Activated CD4-positive, alpha-beta T cell treated with anti-CD3 and anti-CD28 coated beads, Interleukin-2, amount 50 U/mL, for 24 hours (primary cell): ENCODE measurements at regions not wholly inside any gene's neighbourhood (a gene's known extent, or its start where the extent isn't known, plus 50 kb on each side); places are given as distances from the start of the nearest gene placed in this dataset.
"Not testable (repeated sequence)": the region's sequence is repeated elsewhere in the genome, so short reads cannot be mapped to it uniquely, and the experiment has no call there.

Experiments used
- DNase-seq, 2 donors: peaks; one replicate each; pipeline ENCODE4 v3.0.0-alpha.2; 2020; ENCODE audit warnings: low read depth in 1 of 2, low spot score in 1 of 2

DNA sequence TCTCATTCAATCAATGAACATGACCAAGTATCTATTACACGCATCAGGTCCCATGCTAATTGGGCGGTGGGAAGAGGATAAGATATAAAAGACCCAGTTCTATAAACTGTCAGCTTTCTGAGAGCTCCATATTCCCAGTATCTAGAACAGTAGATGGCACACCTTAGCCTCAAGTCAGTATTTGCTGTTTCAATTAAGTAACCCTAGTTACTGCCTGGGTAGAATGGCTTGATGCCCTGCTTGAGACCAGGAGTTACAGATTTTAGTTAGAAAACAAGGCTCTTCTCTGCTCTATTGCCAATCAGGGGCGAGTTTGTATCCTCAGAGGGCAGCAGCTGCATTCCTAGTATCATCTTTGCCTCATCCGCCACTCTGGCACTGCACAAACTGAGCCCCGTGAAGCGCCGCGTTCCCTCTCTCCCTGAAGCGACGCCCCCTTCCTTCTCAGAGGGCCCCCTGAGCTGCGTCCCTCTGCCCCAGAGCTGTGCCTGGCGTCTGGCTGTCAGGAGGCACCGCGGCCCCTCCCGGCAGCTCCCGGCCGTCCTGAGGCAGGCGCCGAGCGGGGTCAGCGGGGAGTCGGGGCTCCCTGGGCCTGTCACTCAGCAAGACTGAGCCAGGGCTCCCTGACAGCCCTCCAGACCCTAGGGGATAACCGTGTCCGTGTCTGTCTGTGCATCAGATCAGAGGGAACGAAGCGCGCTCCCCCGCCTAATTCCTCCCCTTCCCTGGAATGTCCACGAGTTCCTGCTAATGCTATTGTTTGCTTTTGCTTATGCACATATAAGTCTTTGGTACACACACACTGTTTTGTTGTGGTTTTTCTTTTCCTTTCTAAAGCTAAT is 212.4 kb upstream of the TTC29 start:
- no peak for DNase-seq

DNA sequence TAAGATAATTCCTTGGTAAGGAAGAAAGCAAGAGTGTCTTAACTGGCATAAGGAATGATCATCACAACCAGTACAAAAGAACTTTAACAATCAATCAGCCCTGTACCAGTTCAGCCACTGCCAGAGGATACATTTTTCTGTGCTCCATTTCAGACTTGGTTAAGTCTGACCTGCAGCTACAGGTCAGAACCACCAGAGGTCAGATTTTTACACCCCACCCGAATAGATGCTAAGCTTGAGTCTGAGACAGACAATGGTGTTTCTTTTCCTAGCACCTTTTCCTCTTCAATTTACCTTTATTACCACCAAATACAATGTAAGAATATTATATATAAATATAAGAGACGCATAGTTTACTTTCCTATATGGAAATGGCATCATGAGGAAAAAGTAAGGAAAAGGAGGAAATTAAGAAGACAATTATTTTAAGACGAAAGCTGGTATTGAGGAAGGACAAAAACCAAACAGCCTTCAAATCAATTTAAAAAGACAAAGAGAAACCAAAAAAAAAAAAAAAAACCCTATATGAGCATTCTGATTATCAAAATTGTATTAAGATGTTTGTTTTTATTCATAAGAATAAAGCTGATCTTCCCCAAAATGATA is 215.3 kb upstream of the TTC29 start:
- no peak for DNase-seq

DNA sequence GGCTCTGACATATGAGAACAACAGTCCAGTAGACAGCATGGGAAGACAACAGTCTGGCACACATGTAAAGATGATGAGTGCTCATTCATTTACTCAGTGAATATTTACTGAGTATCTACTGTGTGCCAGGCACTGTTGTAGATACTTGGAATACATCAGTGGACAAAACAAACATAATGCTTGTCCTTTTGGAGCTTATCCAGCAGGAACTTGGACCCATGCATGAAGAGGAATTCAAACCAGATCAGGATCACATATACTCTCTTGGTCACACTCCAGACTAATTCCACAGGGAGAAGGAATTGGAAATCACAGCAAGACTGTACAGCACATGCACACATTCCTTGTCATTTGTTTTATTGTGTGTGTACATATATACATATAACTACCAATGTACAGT is 217.6 kb upstream of the TTC29 start:
- DNase-seq = no peak

DNA sequence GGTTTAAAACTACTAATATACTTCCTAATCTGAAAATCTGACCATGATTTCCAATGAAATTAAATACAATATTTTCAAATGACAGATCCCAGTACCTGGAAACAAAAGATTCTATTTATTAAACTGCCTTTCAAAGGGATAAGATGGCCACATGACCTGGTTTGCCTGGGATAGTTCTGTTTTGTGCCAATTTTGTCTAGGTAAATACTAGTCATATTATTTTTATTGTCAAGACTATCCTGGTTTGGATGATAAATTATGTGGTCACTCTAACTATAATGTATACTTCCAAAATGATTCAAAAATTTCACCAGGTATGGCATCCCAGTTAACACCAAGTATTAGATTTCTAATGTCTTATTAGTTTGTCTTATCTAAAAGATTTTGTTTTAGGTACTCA is 222.5 kb upstream of the TTC29 start:
- not testable (repeated sequence) for DNase-seq

DNA sequence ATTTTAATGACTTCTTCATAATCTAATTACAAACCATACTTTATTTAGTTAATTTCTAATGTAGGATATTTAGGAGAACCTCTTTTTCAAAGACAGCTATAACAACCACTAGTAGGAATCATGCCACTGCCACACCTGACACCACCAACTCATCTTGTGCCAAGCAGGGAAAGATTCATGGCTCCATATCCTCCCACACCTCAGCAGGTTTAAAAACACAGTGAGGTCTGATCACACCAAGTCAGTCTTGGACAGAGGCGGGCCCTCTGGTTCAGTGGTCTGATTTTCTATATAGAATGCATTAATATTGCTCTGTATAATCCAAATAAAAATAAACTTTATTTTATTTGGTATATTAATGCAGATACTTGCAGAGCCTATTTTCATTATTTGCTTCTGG is 227.7 kb upstream of the TTC29 start:
- DNase-seq = no peak

DNA sequence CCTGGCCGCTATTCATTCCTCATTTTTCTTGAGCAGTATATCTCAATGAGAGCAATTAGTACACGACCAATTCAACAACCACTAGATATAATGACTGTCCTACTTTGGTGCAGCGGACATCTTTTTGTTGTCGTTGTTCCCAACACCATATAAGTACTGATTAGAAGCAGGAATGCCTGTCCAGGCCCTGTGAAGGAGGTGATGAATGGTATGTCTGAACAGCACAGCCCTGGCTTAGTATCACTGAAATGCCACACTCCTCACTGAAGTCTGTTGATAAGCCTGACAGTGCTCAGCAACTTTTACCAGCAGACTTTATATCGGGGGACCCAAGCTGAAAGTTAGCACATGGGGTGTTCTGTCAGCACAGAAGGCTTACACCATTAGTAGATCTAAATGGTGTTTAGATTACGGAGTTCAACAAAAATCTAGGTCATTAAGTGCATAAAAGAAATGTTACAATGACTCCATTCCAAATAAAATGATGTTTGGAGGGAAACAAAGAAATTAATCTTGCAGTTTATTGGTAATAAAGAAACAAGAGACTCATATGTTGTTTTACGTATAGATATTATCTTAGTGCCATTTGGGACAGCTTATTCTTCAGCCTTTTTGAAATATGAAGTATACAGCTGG is 228.3 kb upstream of the TTC29 start:
- DNase-seq = no peak

DNA sequence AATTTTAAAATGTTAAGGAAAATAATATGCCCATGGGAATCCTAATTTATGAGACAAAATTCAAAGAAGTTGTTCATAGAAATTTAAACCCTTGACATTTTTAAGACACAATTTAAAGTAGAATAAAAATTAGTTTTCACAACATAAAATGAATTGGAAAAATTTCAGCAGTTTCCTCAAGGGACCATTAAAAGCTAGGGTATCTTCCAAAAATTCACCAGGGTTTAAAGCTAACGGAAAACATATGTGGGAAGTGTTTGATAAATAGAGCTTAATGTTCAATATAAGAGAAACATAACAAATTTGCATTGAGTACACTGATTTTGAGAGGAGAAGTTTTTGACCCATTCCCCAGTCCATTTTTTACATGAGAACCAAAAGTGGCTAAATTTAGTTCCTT is 228.9 kb upstream of the TTC29 start:
- no peak for DNase-seq

DNA sequence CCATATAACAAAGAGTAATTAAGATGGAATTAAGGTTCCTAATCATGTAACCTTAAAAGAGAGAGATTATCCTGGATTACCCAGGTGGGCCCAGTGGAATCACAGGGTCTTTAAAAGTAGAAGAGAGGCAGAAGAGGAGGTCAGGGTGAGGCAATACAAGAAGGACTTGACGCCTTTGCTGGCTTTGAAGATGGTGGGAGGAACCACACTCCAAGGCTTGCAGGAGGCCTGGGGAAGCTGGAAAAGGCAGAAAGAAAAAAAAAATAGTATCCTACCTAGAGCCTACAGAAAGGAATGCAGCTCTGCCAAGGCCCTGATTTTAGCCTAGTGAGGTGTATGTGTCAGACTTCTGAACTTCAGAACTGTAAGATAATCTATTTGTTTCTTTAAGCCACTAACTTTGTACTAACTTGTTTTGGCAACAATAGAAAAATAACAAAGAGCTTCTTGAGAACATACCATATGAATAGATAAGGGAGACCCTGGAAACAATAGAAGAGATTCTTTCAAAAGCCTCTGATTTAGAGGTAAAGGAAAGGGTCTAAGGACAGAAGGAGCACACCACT is 229.9 kb upstream of the TTC29 start:
- no peak for DNase-seq

DNA sequence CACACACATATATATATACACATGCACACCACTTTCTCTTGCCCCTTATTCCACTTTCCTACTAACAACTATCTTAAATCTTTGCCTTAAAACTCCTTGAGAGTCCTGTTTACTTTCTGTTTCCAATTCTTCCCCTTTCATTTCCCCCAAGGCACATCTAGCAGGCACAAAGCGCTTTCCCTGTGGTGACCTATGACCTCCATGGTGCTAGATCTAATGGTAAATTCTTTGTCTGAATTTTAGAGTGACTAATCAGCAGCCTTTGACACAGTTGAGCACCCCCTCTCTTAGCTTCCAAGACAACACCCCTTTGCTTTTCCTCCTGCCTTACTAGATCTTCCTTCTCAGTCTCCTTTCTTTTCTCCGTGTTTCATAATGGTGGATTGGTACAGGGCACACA is 236.4 kb upstream of the TTC29 start:
- no peak for DNase-seq

DNA sequence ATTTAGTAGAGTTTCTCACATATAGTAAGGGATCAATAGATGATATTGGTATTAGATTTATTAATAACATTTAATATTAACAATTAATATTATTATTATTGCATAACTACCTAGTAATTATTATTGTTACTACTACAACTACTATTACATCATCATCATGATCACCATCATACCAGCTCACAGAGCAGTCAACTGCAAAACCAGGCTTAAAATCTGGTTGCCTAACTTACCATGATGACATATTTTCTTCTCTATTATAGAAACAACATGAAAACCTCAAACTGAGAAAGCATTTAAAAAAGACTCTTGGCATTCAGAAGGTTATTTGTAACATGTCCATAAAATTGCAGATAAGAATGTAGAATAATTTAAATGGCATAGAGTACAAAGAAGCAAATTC is 247.0 kb upstream of the TTC29 start:
- no peak for DNase-seq

DNA sequence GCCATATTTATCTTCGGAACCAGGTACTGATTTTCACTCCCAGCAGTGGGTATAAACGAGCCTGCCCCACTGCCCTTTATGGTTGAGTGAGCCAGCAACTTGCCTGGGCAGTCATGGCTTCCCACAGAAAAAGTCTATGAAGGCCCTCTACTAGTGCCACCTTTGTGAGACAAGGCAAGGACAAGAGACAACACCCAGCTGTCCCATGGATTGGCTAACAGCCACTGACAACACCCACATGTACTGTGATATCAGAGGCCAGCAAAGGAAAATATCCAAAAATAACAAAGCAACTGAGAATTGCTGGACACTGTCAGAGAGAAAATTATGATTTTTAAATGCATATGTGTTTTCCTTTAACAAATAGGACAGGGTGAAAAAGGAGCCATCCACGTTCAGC is 248.4 kb upstream of the TTC29 start:
- DNase-seq = no peak

DNA sequence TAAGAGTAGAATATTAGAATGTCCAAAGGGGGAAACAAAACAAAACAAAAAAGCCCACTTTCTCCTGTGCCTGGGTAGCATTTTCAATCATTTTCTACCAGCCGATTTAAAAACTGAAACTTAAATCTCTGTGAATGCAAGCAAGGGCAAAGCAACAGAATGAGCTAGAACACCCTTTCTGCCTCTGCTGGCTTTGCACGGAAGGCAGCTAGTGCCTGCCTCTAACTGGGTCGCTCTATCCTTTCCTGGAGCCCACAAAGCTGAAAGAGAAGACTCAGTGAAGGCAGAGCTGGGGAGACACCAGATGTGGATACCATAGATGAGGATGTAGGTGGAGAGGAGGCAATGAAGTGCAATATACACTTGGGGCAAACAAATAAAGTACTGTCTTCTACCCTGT is 248.9 kb upstream of the TTC29 start:
- no peak for DNase-seq

DNA sequence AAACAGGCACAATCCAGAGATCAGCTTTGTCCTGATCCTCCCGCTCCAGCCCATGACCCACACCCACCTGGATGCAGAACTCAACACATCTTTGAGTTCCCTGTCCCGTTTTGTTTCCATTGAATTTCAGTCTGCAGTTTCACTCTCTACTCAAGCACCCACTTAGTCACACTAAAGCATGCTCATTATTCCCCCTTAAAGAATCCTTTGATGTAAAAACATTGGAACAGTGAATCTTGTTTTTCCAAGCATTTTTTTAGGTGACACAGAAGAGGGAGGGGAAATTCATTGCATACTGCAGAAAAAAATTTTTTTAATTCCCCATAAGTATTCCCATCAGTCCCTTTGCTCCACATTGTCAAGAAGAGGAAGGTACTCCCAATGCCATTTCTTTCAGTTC is 249.7 kb upstream of the TTC29 start:
- no peak for DNase-seq

DNA sequence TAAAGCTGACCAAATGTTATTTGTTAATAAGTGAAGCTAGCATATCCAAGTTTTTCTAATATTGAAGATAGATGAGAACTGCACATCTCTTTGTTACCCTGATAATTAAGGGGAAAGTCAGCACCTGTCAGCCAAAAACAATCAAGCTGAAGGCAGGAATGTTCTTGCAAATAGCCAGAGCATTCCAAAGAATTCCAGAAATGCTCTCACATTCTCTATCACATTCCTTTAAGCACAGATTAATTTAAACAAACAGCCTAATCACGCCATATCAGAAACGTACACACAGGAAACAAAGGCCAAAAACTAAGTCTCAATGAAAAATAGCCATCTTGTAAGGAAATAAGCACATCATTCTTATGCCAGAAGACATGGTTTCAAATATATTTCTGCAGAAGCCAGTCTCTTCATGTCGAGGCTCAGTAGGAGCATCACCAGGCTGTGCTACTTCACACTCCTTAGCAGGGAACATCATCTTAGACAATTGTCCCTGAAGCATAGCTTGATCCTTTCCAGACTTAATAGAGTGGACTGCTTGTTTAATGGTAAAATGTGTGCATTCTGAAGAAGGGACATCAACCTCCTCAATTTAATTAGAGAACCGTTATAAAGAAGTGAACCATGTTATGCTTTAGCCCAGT is 252.9 kb upstream of the TTC29 start:
- no peak for DNase-seq

DNA sequence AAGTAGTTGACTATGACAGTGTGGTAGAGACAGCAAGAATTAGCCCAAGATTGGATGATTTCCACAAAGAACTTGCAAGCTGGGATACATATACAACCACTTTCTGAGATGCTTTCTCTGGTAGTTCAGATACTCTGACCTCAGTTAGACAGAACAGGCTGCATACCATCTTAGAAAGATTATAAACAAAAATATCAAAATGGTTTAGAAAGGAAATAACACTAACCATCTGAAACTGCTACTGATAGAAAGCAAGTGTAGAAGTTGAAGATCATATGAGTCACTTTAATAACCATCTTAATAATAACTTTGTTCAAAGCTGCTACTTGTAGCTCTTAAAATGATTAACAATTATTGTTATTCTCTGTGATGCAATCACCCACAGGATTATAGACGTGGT is 255.4 kb upstream of the TTC29 start:
- DNase-seq = no peak

DNA sequence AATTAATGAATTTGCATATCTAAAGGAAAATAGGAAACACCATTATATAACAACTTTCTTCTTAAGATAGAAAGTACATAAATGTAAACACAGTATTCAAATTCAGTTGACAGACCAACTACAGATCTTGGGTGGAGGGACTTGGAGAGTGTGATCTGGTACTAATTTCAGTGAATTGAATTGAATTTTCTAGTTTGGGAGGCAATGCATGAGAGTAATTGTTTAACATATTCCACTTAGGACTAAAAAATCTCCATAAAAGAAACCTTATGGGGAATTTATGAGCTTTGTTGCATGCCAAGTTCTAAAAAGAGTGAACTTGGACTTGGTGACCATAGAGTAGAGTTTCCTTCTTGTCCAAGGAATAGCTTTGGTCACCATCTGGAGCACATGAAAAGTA is 261.1 kb upstream of the TTC29 start:
- DNase-seq = no peak

DNA sequence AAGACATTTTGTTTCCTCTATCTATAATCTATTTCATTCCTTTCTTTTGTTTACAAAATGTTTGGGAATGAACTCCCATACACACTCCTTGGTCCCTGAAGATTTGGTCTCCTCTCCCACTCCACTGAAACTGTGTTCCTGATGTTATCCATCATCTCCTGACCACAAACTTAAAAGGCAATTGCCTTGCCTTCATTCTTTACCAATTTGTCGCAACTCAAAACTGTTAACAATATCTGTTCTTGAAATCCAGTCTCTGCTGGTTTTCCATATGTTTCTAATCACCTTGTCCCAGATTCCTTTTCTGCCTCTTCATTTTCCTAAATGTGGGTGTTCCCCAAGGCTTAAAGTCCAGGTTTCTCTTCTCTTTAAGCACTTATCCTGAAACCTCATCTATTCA is 262.2 kb upstream of the TTC29 start:
- no peak for DNase-seq

DNA sequence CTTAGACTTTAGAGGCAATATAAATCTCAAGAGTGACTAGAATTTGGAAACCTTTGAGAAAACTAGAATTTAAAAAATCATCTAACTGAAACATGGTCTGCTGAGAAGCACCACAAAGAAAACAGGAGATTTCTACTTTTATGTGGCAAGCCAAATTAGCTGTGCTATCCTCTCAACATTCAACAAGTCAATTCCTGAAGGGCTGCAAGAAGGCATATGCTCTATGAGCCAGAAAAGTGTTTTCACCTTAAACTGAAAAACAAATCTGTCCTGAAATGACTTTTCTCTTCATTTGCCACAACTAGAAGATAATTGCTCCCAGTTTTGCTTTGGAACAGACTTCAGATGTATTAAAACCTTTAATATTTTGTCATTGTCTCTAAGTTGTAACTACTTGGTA is 263.2 kb upstream of the EDNRA start:
- no peak for DNase-seq

DNA sequence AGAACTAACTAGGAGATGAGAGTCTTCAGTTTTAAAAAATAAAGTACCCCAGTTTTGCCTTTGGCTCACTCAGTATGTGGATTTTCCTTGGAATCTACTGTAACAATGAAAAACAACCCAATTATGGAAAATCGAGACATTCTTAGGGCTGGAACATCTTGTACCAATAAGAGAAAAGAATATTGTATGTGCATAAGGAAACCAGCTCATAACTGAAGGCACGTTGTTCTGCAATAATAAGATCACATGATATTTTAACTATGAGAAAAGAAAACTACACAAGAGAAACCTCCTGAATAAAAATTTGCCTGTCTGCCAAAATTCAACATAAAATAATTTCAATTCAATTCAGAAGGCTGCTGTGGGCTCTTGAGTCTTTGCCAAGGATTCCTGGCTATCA is 261.8 kb upstream of the EDNRA start:
- DNase-seq = no peak

DNA sequence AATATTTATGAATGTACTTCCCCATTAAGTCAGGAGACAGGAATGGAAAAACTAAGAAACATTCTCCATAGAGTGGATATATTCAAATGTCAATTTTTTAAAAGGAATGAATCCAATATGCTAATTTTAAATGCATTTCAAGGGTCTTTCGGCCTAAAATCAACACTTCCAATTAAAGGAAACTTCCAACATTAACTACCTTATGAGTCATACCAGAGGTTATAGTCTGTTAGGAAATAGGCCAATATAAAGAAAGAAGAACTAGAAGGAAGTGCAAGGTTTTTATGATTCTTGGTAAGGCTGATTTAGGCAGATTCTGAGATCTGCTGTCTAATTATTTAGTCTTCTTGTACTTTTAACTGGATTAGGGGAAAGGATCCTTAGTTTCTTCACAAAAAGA is 260.1 kb upstream of the EDNRA start:
- DNase-seq = no peak

DNA sequence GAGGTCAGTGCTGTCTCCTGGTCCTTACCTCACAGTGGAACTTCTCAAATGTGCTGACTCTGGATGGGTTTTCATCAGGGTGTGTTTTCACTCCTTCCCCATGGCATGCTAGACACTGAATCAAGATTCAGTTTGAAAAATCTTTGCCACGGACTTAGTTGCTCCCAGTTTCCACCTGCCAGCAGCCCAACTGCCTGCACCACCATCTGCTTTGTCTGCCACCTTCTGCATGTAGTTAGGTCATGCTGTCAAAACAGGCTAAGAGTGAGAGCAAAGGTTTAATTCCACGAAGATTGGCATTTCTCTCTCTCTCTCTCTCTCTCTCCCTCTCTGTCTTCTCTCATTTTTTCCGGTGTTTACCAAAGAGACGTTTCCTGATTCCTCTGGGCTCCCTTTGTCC is 258.0 kb upstream of the EDNRA start:
- no peak for DNase-seq

DNA sequence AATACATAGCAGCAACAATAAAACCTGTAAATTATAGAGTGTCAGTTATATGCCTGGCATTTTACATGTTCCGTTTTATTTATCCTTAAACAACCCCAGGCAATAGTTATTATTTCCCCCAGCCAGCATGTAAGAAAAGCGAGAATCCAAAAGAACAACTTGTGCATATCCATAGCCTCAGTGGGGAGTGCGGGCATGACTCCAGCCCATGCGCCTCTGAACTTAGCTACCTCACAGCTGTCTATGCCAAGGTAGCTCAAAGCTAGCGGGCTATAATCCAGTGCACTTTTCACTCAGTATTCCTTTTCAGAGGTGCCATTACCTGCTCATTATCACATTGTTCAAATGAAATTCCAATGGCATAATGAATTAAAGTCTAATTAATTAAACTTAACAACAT is 257.3 kb upstream of the EDNRA start:
- no peak for DNase-seq
